ENCODE measurements at regions not wholly inside any gene's neighbourhood (a gene's known extent, or its start where the extent isn't known, plus 50 kb on each side); places are given as distances from the start of the nearest gene placed in this dataset.

GRCh38 chr4:167842487-167842886, 249.8 kb upstream of the ANXA10 start:
- Mint-ChIP-seq H3K4me3 (no peak overlapping the region), H3K27me3 (ENCODE audit: low read depth) (no peaks in the 10 kb centered on the region), H3K4me1 (0 out of 2 replicates have a peak, but pooled peaks cover 2% of the 10 kb centered on the region), H3K27ac (no peak overlapping the region), H3K36me3 (no peaks in the 10 kb centered on the region; the same call in 1 of the 2 replicates), H3K9me3 (peaks cover 3% of the 10 kb centered on the region)
- no peak for ATAC-seq
- TF ChIP-seq, protein P1, sequence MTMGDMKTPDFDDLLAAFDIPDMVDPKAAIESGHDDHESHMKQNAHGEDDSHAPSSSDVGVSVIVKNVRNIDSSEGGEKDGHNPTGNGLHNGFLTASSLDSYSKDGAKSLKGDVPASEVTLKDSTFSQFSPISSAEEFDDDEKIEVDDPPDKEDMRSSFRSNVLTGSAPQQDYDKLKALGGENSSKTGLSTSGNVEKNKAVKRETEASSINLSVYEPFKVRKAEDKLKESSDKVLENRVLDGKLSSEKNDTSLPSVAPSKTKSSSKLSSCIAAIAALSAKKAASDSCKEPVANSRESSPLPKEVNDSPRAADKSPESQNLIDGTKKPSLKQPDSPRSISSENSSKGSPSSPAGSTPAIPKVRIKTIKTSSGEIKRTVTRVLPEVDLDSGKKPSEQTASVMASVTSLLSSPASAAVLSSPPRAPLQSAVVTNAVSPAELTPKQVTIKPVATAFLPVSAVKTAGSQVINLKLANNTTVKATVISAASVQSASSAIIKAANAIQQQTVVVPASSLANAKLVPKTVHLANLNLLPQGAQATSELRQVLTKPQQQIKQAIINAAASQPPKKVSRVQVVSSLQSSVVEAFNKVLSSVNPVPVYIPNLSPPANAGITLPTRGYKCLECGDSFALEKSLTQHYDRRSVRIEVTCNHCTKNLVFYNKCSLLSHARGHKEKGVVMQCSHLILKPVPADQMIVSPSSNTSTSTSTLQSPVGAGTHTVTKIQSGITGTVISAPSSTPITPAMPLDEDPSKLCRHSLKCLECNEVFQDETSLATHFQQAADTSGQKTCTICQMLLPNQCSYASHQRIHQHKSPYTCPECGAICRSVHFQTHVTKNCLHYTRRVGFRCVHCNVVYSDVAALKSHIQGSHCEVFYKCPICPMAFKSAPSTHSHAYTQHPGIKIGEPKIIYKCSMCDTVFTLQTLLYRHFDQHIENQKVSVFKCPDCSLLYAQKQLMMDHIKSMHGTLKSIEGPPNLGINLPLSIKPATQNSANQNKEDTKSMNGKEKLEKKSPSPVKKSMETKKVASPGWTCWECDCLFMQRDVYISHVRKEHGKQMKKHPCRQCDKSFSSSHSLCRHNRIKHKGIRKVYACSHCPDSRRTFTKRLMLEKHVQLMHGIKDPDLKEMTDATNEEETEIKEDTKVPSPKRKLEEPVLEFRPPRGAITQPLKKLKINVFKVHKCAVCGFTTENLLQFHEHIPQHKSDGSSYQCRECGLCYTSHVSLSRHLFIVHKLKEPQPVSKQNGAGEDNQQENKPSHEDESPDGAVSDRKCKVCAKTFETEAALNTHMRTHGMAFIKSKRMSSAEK (CRISPR knock-in tag; IDR thresholded peaks at IDR 0.05; ENCODE audit: borderline replicate concordance) = no peak
- TF ChIP-seq RORB (CRISPR knock-in tag; IDR thresholded peaks at IDR 0.05) (no peak), MXD4 (CRISPR knock-in tag; IDR thresholded peaks at IDR 0.05; ENCODE audit: borderline replicate concordance) (no peak), OVOL2 (CRISPR knock-in tag; IDR thresholded peaks at IDR 0.05; ENCODE audit: borderline replicate concordance) (no peak), SP1 (CRISPR knock-in tag; conservative IDR thresholded peaks at IDR 0.05) (no peak), NR2C2 (CRISPR knock-in tag; IDR thresholded peaks at IDR 0.05) (no peak), HMGXB4 (CRISPR knock-in tag; IDR thresholded peaks at IDR 0.05) (no peak), ZNF263 (CRISPR knock-in tag; IDR thresholded peaks at IDR 0.05; ENCODE audit: low read depth) (no peak), ZNF219 (CRISPR knock-in tag; IDR thresholded peaks at IDR 0.05; ENCODE audit: borderline replicate concordance) (no peak), ETV6 (CRISPR knock-in tag; IDR thresholded peaks at IDR 0.05) (no peak), FOXJ3 (CRISPR knock-in tag; IDR thresholded peaks at IDR 0.05; ENCODE audit: borderline replicate concordance) (no peak), NR3C1 (CRISPR knock-in tag; conservative IDR thresholded peaks at IDR 0.05; ENCODE audit: low read depth) (no peak), STAT6 (CRISPR knock-in tag; conservative IDR thresholded peaks at IDR 0.05; ENCODE audit: low read depth) (no peak)
- TF ChIP-seq, protein P2, sequence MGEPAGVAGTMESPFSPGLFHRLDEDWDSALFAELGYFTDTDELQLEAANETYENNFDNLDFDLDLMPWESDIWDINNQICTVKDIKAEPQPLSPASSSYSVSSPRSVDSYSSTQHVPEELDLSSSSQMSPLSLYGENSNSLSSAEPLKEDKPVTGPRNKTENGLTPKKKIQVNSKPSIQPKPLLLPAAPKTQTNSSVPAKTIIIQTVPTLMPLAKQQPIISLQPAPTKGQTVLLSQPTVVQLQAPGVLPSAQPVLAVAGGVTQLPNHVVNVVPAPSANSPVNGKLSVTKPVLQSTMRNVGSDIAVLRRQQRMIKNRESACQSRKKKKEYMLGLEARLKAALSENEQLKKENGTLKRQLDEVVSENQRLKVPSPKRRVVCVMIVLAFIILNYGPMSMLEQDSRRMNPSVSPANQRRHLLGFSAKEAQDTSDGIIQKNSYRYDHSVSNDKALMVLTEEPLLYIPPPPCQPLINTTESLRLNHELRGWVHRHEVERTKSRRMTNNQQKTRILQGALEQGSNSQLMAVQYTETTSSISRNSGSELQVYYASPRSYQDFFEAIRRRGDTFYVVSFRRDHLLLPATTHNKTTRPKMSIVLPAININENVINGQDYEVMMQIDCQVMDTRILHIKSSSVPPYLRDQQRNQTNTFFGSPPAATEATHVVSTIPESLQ (CRISPR knock-in tag; IDR thresholded peaks at IDR 0.05) = no peak
- TF ChIP-seq, protein P3, sequence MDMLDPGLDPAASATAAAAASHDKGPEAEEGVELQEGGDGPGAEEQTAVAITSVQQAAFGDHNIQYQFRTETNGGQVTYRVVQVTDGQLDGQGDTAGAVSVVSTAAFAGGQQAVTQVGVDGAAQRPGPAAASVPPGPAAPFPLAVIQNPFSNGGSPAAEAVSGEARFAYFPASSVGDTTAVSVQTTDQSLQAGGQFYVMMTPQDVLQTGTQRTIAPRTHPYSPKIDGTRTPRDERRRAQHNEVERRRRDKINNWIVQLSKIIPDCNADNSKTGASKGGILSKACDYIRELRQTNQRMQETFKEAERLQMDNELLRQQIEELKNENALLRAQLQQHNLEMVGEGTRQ (CRISPR knock-in tag; IDR thresholded peaks at IDR 0.05) = no peak
- ChIA-PET CTCF (no interaction called here), POLR2A (no interaction called here)
- no peak for DNase-seq (ENCODE audit: low spot score)
